GM18505 (cell line): ENCODE measurements at regions not wholly inside any gene's neighbourhood (a gene's known extent, or its start where the extent isn't known, plus 50 kb on each side); places are given as distances from the start of the nearest gene placed in this dataset.

Source experiments
- ATAC-seq: cut with Tn5 transposase; IDR thresholded peaks from one replicate; pipeline ENCODE4 v1.9.1; 2021; ENCODE audit not compliant: unreplicated experiment
- POLR2A ChIP-seq: IDR thresholded peaks from 4 replicates; pipeline ENCODE4 v1.6.1; 2011; ENCODE audit warnings: borderline replicate concordance; ENCODE audit not compliant: insufficient read depth, insufficient read length; ENCODE audit errors: extremely low read depth

DNA sequence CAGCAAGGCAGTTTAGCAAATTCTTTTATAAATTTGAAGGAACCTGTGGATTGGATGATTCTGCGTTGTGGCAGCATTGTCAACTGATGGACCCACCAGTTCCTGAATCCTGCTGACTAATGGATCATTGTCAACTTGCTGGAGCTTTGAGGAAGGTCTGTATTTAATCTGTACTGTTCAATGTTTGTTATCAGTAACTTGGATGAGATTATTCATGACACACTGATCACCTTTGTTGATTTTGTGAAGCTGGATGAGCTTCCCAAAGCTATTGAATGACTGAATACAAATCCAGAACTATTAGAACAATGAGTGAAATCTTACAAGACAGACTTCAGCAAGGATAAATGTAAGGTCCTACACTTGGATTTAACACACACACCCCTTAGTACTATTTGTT is 101.3 kb downstream of the AQP4 start:
- no peak for ATAC-seq
- no peak for TF ChIP-seq POLR2A

GRCh38 chr18:26763446-26764110 is 101.9 kb downstream of the AQP4 start:
- no peak for ATAC-seq
- no peak for TF ChIP-seq POLR2A

- no peak for TF ChIP-seq POLR2A
Measured at GRCh38 chr18:26757263-26758019, 108.1 kb downstream of the AQP4 start.

DNA sequence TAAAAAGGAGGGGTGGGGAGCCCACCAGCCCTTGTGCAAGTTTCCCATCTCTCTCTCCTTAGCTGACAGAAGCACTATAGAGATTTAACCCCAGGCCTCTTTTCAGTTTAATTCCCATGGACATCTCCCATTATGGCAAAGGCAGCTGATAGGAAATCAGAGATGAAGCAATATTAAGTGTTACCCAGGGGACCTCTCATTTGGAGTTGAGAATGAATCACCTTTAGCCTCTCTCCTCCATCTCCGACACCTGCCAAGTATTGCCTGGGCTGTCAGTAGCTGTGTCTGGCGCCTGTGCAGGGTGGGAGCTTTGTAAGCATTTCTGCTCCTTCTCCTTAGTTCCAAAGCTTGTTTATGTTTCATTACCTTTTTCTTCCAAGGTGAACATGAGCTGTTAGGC is 109.0 kb downstream of the AQP4 start:
- ATAC-seq = no peak
- no peak for TF ChIP-seq POLR2A

More at GRCh38 chr18:26757263-26758019, 108.1 kb downstream of the AQP4 start:
- no peak for ATAC-seq

DNA sequence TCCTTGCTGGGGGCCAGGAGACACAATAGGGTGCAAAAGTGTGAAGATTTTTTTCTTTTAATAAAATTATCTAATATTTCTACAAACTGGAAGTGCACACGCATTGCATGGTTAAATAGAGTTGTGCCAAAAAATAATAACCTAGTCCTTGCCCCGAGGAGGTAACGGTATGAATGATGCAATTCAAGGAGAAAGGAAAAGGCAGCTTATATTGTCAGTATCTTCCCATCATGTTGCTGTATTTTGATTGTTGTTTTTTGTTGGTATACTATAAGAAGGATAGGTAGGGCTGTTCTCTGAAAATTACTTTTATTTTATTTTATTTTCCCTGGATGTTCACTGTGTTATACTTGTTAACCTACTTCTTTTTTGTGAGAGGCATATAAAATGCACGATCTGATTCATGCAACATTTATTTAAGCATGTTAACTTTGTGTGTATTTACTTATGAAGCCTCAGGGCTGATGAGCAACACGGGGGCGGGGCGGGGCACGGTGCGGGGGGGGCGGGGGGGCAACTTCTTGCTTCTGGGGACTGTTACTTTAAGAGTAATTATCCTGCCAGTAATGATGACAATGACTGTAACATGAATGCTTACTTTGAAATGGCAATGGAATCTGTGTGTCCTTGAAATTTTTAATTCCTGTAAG is 118.6 kb downstream of the AQP4 start:
- no peak for ATAC-seq
- no peak for TF ChIP-seq POLR2A

DNA sequence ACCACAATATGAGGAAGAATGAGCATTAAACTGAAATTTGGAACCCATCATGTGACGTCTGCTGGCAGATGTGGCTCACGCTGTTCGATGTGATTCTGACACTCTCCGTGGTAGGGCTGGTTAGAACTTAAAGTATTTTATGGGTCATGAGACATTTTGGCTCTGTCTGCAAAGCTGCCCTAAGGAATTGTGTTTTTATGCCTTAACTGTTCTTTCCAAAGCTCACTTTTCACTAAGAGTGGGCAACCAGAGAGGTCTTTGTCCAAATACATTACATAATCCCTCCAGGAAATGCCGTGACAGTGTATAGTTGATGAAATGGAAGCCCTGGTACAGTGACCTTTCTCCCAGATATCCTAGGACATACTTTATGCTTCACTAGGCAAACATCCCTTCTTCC is 119.1 kb downstream of the AQP4 start:
- TF ChIP-seq POLR2A = no peak
- no peak for ATAC-seq

DNA sequence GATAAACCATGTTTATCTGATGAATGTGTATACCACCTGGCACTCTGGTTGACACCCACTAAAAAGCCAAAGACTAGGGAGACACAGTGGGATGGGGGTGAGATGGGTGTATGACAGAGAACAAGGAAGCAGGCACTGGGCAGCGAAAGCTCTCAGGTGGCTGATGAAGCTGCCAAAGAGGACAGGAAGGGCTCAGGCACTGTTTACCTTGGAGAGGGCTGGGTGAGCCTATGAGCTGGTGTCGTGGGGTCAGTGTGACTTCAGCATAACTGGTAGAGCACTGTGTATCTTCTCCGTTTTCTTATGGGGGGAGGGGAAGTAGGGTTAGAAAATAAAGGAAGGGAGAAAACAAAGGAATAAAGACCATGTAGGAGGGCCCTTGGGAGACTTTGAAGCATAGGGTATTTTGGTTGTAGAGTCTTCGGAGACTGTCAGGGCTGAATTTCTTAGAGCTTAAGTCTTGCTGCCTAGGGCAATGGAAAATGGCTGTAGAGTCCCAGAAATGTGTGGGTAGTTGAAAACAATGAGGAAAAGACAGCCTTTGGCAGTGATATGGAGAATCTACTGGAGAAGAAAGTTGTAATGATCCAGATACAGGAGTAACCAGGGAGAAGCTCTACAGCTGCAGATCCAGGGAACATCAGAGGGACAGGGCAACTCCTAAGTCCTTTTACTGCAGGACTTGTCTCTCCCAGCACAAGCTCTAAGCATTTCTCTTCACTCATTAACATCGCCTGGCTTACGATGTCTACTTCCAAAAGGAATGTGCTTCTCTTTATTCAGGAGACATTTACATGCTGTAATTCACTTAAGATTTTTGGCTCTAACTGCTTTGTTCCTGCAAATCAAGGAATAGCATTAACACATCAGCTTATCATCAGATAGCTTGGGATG is 120.0 kb downstream of the AQP4 start:
- no peak for TF ChIP-seq POLR2A
- no peak for ATAC-seq

GRCh38 chr18:26741758-26742157 is 123.7 kb downstream of the AQP4 start:
- ATAC-seq = no peak
- TF ChIP-seq POLR2A = no peak

- no peak for ATAC-seq
Measured at GRCh38 chr18:26741048-26741447, 124.5 kb downstream of the AQP4 start.

DNA sequence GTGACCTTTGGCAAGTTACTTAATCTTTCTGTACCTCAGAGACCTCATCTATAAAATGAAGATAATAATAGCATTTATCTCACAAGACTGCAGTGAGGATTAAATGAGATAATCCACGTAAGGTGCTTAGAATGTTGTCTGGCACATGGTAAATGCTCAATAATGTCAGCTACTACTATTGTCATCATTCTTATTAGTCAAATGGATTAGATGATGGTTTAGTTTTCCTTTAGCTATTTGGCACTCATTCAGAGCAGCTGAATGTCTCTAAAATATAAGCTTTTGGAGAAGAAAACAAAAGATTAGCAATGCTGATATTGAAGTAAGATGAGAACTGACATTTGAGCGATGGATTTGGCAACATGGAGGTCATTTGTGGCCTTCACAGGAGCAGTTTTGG is 125.1 kb downstream of the AQP4 start:
- no peak for TF ChIP-seq POLR2A

More at GRCh38 chr18:26741048-26741447, 124.5 kb downstream of the AQP4 start:
- TF ChIP-seq POLR2A = no peak

DNA sequence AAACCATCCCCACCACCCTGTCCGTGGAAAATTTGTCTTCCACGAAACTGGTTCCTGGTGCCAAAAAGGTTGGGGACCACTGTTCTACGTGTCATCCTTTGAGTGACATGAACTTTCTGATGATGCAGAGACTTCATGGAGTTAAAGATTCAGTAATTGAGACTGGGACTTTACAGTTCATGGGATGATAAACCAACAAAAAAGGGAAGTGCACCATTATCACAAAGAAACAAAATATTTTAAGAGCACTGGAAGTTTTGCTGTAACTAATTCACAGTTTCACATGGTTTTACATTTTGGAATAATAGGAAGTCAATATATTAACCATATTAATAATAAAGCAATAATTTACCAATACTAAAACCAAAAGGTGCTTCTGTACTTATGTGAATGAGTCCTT is 126.8 kb downstream of the AQP4 start:
- no peak for TF ChIP-seq POLR2A
- no peak for ATAC-seq

More for the DNA sequence above, 125.1 kb downstream of the AQP4 start:
- ATAC-seq = no peak

- no peak for TF ChIP-seq POLR2A
- ATAC-seq = no peak
Measured at GRCh38 chr18:26736301-26736700, 129.2 kb downstream of the AQP4 start.

- ATAC-seq = no peak
- TF ChIP-seq POLR2A = no peak
Measured at GRCh38 chr18:26734760-26735159, 130.7 kb downstream of the AQP4 start.
